ENCODE measurements at regions not wholly inside any gene's neighbourhood (a gene's known extent, or its start where the extent isn't known, plus 50 kb on each side); places are given as distances from the start of the nearest gene placed in this dataset.

GRCh38 chr14:83007641-83008225 is 1474.1 kb upstream of the SEL1L start:
- TF ChIP-seq TAF1 (IDR thresholded peaks at IDR 0.05; ENCODE audit: borderline replicate concordance, insufficient read depth, low read length), result no peak
- no peak for TF ChIP-seq REST (IDR thresholded peaks at IDR 0.05; ENCODE audit: insufficient read depth in 1 of 2, low read depth in 2 of 2, low read length in 2 of 2)

- TF ChIP-seq REST (IDR thresholded peaks at IDR 0.05; ENCODE audit: insufficient read depth in 1 of 2, low read depth in 2 of 2, low read length in 2 of 2) (no peak), POLR2AphosphoS5 (IDR thresholded peaks at IDR 0.05; ENCODE audit: low read depth, low read length) (no peak), FOXP2 (optimal IDR thresholded peaks at IDR 0.05; ENCODE audit: borderline replicate concordance, extremely low read depth, extremely low read length, insufficient read depth) (no peak), TAF1 (IDR thresholded peaks at IDR 0.05; ENCODE audit: borderline replicate concordance, insufficient read depth, low read length) (no peak), SIN3A (IDR thresholded peaks at IDR 0.05; ENCODE audit: borderline replicate concordance, insufficient read depth, low read length) (no peak)
Observed at GRCh38 chr14:83017296-83017695, 1483.6 kb upstream of the SEL1L start.

GRCh38 chr14:83019744-83020414 is 1486.2 kb upstream of the SEL1L start:
- no peak for TF ChIP-seq SIN3A (IDR thresholded peaks at IDR 0.05; ENCODE audit: borderline replicate concordance, insufficient read depth, low read length)
- TF ChIP-seq REST (IDR thresholded peaks at IDR 0.05; ENCODE audit: insufficient read depth in 1 of 2, low read depth in 2 of 2, low read length in 2 of 2), result no peak
- TF ChIP-seq POLR2AphosphoS5 (IDR thresholded peaks at IDR 0.05; ENCODE audit: low read depth, low read length), result no peak
- no peak for TF ChIP-seq TAF1 (IDR thresholded peaks at IDR 0.05; ENCODE audit: borderline replicate concordance, insufficient read depth, low read length)
- TF ChIP-seq FOXP2 (optimal IDR thresholded peaks at IDR 0.05; ENCODE audit: borderline replicate concordance, extremely low read depth, extremely low read length, insufficient read depth), result no peak

- TF ChIP-seq REST (IDR thresholded peaks at IDR 0.05; ENCODE audit: insufficient read depth in 1 of 2, low read depth in 2 of 2, low read length in 2 of 2) (no peak), FOXP2 (optimal IDR thresholded peaks at IDR 0.05; ENCODE audit: borderline replicate concordance, extremely low read depth, extremely low read length, insufficient read depth) (no peak), TAF1 (IDR thresholded peaks at IDR 0.05; ENCODE audit: borderline replicate concordance, insufficient read depth, low read length) (no peak), POLR2AphosphoS5 (IDR thresholded peaks at IDR 0.05; ENCODE audit: low read depth, low read length) (no peak)
Observed at GRCh38 chr14:83021323-83021722, 1487.7 kb upstream of the SEL1L start.

- TF ChIP-seq SIN3A (IDR thresholded peaks at IDR 0.05; ENCODE audit: borderline replicate concordance, insufficient read depth, low read length) (no peak), TAF1 (IDR thresholded peaks at IDR 0.05; ENCODE audit: borderline replicate concordance, insufficient read depth, low read length) (no peak), POLR2AphosphoS5 (IDR thresholded peaks at IDR 0.05; ENCODE audit: low read depth, low read length) (no peak), FOXP2 (optimal IDR thresholded peaks at IDR 0.05; ENCODE audit: borderline replicate concordance, extremely low read depth, extremely low read length, insufficient read depth) (no peak), REST (IDR thresholded peaks at IDR 0.05; ENCODE audit: insufficient read depth in 1 of 2, low read depth in 2 of 2, low read length in 2 of 2) (no peak)
Observed at GRCh38 chr14:83023369-83023768, 1489.7 kb upstream of the SEL1L start.
